ENCODE measurements at regions not wholly inside any gene's neighbourhood (a gene's known extent, or its start where the extent isn't known, plus 50 kb on each side); places are given as distances from the start of the nearest gene placed in this dataset.

DNA sequence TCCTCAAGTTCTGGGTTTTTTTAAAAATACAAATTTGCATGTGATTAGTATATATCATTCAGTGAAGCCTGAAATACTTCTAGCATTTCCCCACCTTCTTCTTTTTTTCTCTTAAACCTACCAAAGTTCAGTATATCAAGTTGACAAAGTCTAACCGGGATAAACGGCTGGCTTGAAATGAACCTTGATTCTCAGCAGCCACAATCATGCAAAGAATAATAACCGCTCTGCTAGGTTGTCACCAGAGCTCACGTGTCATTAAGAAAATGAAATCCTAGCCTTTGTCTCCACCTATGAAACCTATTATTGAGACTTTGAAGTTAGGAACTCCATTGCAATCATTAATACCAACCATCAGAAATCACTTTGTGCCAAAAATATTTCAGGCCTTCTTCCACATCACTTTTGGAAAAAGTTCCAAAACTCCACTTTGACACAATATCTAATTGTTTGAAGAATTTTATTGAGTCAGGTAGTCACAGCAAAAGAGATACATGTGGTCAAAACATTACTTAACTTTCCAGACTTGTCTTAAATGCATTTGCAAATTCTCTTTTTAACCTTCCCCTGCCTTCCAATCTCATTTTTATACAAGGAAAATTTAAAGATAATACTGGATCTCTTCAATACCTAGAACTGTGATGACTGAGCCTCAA is 285.6 kb upstream of the ACVR2A start:
- no peak for DNase-seq
- Mint-ChIP-seq H3K27me3 (ENCODE audit: low read depth) (no peaks in the 10 kb centered on the region), H3K36me3 (ENCODE audit: insufficient read depth in 1 of 3, low read depth in 3 of 3) (no peaks in the 10 kb centered on the region; a peak in 1 of 7 replicates), H3K4me3 (no peak overlapping the region), H3K27ac (no peak overlapping the region), H3K9me3 (no peaks in the 10 kb centered on the region), H3K4me1 (peaks cover 0 to under 1% of the 10 kb centered on the region in 2 experiments; a peak in 2 of 4 replicates)
- no peak overlapping the region for H3K18ac ChIP-seq (ENCODE audit: insufficient read length, low read depth, low read length)
- H2BK15ac ChIP-seq (ENCODE audit: low read depth, low read length), result no peak overlapping the region
- WGBS (ENCODE audit: extremely low coverage, insufficient read length, low lambda C conversion rate), result no CpG with 5 or more reads among the region's 4 CpGs
- no peaks in the 10 kb centered on the region for H3K23me2 ChIP-seq (ENCODE audit: insufficient read length, low read depth, low read length, poor library complexity, severe bottlenecking)
- H3K9me3 ChIP-seq (ENCODE audit: control insufficient read depth, low read depth, low read length), result no peaks in the 10 kb centered on the region
- H3T11ph ChIP-seq (ENCODE audit: low read length), result no peak overlapping the region
- no peak overlapping the region for H2AK5ac ChIP-seq (ENCODE audit: insufficient read length, low read length)
- H3K23ac ChIP-seq (ENCODE audit: insufficient read length, low read depth, low read length), result no peak overlapping the region
- no peak overlapping the region for H2AFZ ChIP-seq (ENCODE audit: low read length)
- H2BK5ac ChIP-seq (ENCODE audit: insufficient read length, low read length), result no peak overlapping the region
- no peak overlapping the region for H3K4ac ChIP-seq (ENCODE audit: low read depth, low read length)
- TF ChIP-seq, protein P1, sequence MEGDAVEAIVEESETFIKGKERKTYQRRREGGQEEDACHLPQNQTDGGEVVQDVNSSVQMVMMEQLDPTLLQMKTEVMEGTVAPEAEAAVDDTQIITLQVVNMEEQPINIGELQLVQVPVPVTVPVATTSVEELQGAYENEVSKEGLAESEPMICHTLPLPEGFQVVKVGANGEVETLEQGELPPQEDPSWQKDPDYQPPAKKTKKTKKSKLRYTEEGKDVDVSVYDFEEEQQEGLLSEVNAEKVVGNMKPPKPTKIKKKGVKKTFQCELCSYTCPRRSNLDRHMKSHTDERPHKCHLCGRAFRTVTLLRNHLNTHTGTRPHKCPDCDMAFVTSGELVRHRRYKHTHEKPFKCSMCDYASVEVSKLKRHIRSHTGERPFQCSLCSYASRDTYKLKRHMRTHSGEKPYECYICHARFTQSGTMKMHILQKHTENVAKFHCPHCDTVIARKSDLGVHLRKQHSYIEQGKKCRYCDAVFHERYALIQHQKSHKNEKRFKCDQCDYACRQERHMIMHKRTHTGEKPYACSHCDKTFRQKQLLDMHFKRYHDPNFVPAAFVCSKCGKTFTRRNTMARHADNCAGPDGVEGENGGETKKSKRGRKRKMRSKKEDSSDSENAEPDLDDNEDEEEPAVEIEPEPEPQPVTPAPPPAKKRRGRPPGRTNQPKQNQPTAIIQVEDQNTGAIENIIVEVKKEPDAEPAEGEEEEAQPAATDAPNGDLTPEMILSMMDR (conservative IDR thresholded peaks at IDR 0.05), result no peak
- no peak overlapping the region for H4K91ac ChIP-seq (ENCODE audit: insufficient read length, low read depth, low read length)
- H2BK12ac ChIP-seq (ENCODE audit: insufficient read length, low read depth, low read length), result no peak overlapping the region
- H3K27me3 ChIP-seq (ENCODE audit: insufficient read depth, low read length), result no peaks in the 10 kb centered on the region
- no peak overlapping the region for H3K56ac ChIP-seq (ENCODE audit: insufficient read length, low read depth, low read length)
- no peak overlapping the region for H4K5ac ChIP-seq (ENCODE audit: insufficient read length, low read depth, low read length)
- no peak overlapping the region for H3K9ac ChIP-seq (ENCODE audit: extremely low read depth, insufficient read length, low read length)
- no peaks in the 10 kb centered on the region for H4K20me1 ChIP-seq (ENCODE audit: control insufficient read depth, insufficient read depth, insufficient read length)
- no peak overlapping the region for H3K4me2 ChIP-seq (ENCODE audit: insufficient read depth, insufficient read length, low read length)
- H3K79me1 ChIP-seq (ENCODE audit: insufficient read depth, low read depth, low read length, poor library complexity, severe bottlenecking), result no peaks in the 10 kb centered on the region
- no peak overlapping the region for H3K14ac ChIP-seq (ENCODE audit: insufficient read depth, low read length)
- H2BK20ac ChIP-seq (ENCODE audit: low read depth, low read length, poor library complexity, severe bottlenecking), result no peak overlapping the region
- H3K79me2 ChIP-seq (ENCODE audit: insufficient read depth, low read length), result no peaks in the 10 kb centered on the region
- H4K8ac ChIP-seq (replicated peaks; ENCODE audit: insufficient read length, low read depth, low read length), result no peak overlapping the region
- H3K27ac ChIP-seq (ENCODE audit: insufficient read length, low read depth, low read length), result no peak overlapping the region
- no peaks in the 10 kb centered on the region for H3K4me1 ChIP-seq (ENCODE audit: insufficient read depth, low read length)
- no peak overlapping the region for H2BK120ac ChIP-seq (ENCODE audit: low read depth, low read length, poor library complexity, severe bottlenecking)
